ENCODE measurements at regions not wholly inside any gene's neighbourhood (a gene's known extent, or its start where the extent isn't known, plus 50 kb on each side); places are given as distances from the start of the nearest gene placed in this dataset.

DNA sequence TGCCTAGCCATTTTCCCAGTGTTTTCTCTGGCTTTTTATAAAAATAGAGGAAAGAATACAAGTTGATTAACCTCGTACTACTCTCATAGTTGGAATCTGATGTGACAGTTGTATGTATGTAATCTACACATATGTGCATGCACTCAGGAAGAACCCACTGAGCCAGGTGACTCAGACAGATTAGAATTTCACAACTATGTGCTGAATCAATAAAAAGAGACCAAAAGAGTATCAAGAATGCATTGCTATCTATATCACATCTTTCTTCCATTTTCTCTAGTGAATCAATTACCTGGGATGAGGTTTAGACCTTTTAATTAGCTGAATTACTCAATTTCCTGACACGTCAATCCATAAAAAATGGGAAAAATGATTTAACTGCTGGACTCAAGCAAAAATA lies 319.3 kb upstream of the ATP10A start:
- DNase-seq (ENCODE audit: low spot score) = no peak

DNA sequence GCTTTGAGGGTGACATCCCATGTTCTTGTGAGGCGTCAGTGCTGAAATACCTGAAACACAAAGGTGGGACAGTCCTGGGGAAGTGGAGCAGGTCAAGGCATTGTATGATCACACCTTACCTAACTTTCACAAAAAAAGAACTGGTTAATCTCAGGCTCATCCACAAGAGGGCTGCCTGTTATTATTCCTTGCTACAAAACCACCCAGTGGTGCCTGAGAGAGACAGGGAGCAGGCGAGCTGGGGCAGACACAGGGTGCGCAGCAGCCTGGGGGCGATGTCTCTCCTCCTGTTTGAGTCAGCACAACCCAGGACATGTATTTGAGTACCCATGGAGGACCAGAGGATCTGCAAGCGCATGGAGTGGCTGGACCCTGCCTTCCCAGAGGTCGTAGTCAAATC lies 316.8 kb upstream of the ATP10A start:
- no peak for DNase-seq (ENCODE audit: low spot score)

DNA sequence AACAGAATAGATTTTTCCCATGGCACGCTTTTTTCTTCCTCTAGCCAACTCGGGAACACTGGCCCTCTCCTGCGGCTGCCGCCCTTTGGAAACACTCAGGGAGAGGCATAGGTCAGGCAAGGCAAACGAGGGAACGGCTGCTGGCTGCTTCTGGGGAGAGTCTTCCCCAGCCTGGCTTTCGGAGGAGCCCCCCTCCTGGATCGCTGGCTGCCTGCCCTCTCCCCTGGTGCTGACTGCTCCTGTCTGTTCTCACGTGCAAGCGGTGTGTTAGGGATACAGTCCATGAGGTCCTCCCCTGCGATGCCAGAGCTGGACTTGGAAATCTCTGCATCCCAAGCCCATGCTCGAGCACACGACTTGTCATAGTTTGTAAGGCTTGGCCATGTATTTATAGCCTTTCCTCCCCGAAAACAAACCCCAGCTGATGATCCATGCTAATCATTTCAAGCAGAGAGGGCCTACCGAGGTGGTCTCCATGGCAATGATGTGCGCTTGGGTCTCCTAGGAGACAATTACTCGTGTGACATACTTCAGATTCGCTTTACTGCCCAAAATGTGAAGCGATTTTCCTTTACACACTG lies 315.6 kb upstream of the ATP10A start:
- DNase-seq (ENCODE audit: low spot score) = no peak

DNA sequence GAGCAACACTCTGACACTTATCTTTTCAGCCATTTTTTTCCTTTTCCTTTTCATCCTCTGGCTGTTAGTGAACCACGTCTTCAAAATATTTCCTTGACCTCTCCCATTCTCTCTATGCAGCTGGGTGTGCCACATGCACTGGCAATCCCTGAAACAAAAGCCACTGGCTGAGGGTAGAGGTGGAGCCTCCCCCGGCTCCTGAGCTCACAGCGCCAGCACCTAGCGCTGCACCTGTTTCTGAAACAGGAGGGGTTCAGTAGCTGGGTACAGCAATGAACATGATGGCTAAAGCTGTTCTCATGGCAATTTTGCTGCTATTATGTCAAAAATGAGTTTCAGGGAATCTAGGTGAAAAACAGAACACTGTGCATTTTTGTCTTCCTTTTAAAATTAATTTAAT lies 314.7 kb upstream of the ATP10A start:
- no peak for DNase-seq (ENCODE audit: low spot score)

DNA sequence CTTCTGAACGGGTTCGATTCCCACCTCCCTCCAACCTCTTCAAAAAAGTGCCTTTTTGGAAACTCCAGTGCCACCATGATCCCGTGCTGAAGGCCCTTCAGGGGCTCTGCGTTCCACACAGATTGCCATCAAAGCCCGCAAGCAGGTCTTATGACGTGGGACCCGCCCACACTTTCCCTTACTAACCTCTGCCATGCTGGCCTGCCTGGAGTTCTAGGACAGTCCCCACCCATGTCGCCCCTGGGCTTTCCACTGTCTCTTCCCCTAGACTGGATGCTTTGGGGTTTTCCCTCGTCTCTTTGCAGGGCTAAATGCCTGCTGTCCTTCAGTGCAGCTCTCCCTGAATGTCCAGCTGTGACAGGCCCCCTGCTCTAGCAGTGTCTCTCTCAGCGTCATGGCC lies 313.7 kb upstream of the ATP10A start:
- no peak for DNase-seq (ENCODE audit: low spot score)

DNA sequence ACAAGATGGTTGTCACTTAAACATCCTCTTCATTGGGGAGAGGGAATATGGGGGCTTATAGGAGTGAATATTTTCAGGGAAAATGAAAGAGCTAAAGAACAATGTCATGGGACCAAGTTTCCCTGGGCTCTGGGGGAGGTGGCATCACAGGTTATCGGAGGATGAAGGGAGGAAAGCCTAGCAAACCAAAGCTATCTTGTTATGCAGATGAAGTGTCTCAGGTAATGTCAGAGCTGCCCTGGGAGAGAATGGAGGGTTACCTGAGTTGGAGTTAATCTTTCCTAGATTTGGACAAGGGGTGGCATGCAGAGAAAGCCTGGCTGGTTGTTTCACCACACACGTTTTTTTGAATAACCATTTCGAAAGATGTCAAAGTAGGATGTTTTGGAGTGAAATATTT lies 308.1 kb upstream of the ATP10A start:
- no peak for DNase-seq (ENCODE audit: low spot score)

DNA sequence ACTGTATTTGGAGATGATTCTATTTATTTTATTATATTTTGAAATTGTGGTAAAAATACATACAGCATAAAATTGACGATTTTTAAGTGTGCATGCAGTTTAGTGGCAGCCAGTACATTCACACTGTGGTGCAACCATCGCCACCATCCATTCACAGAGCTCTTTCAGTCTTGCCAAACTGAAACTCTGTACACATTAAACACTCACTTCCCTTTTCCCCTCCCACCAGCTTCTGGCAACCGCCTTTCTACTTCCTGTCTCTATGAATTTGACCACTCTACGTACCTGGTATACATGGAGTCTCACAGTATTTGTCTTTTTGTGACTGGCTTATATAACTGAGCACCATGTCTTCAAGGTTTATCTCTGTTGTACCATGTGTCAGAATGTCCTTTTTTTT lies 303.3 kb upstream of the ATP10A start:
- no peak for DNase-seq (ENCODE audit: low spot score)

DNA sequence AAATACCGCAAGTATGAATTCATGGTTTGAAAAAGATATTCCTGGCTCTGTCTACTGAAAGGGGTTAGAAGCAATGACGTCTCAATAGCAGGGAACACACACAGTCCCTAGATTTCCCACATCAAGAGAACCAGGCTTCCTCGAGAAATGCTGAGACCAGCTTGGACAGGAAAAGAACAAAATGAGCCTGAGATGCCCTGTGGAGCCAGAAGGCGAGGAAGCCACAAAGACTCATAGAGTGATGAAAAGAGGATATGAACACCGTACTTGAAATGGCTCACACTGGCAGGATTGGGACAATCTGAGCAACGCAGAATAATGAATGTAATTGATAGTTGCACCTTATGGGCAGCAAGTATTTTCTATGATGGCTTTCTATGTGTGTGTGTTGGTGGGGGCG lies 302.4 kb upstream of the ATP10A start:
- no peak for DNase-seq (ENCODE audit: low spot score)

DNA sequence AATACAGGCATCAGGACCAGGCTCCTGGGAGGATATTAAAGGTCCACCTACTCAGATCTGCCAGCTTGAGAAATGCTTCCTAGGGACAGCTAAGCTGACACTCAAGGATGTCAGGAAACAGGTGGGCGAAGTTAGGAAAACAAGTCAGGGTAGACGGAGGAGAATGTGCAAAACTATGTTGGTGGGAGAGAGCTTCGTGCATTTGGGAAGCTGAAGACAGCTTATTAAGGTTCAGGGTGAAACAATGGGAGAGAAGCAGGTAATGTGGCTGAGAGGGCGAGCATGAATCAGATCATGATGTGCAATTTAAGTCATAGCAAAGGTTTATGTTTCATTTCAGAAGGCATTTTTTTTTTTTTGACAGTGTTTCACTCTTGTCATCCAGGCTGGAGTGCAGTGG lies 297.2 kb upstream of the ATP10A start:
- no peak for DNase-seq (ENCODE audit: low spot score)

DNA sequence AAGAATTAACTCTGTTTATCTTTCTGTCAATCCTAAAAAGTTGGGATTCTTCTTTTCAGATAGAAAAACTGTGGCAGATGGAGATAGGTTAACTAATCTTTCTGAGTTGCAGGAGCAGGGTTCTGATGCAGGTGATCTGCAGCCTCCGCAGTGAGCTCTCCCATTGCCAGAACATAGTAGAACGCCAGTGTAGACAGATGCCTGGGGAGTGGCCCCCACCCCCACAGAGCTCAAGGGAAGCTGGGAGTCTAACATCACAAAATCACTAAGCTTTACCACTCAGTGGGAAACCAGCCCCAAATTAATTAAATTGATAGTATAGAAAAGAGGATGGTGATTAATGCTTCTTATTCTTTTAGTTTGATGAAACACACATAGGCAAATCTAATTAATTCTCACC lies 295.0 kb upstream of the ATP10A start:
- no peak for DNase-seq (ENCODE audit: low spot score)

DNA sequence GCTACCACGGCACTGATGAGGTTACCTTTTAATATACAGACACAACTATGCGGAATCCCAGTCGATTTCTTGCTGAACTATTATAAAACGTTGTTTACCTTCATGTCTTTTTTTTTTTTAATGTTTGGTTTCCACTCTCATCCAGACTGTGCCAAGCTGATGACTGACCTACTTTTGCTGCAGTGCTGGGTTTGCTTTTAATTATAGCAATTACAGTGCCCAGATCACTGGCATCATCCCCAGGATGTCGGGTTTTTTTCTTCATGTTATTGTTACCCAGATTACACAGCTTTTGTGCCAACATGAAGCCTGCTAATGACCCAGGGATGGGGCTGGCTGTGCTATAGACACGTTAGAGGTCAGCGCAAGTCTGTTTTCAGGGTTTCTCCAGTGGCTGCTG lies 294.0 kb upstream of the ATP10A start:
- no peak for DNase-seq (ENCODE audit: low spot score)

DNA sequence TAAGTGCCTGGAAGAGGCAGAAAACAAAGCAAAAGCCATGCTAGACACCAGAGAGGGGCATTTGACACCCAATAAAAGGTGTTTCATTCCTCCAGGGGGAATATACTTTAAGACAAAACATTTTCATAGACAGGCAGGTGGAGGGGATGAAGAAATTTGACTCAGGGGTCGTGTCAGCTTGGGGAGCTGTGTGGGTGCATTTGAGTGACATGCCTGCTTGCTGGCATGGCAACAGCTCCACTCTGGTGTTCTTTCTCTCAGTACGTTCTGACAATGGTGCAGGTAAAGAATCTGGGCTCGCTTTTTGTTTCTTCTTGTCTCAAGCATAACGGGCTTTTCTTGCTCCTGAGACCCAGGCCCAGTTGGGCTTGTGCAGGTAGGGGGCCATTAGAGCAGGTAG lies 292.9 kb upstream of the ATP10A start:
- DNase-seq (ENCODE audit: low spot score) = no peak

DNA sequence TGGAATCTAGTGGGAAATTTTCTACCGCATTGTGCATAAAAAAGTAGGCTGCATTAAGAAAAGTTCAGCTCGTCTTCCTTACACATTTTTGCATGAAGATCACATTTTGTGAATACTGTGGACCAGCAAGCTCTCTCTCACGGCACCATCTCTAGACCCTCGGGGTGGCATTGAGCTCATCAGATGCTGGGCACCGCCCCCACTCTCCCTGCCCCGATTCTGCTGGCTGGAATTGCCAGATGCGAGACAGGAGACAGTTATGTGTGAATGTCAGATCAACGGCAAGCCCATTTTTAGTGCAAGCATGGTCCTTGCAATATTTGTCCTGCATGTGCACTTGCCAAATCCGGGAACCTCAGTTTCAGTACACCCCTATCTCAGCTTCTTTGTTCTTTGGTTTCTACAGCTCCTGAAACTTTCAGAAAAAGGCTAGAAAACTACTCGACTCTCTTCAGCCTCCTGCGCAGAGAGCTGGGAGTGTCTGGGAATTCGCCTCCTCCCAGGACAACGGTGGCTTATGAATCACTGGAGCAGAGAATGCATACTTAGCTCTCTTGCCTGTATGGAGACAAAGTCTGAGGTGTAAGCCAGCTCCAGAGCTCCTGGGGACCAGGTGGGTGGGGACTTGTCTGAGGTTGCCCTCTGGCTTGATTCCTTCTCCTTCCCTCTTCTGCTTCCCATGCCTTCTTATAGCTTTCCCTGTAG lies 285.2 kb upstream of the ATP10A start:
- no peak for DNase-seq (ENCODE audit: low spot score)

DNA sequence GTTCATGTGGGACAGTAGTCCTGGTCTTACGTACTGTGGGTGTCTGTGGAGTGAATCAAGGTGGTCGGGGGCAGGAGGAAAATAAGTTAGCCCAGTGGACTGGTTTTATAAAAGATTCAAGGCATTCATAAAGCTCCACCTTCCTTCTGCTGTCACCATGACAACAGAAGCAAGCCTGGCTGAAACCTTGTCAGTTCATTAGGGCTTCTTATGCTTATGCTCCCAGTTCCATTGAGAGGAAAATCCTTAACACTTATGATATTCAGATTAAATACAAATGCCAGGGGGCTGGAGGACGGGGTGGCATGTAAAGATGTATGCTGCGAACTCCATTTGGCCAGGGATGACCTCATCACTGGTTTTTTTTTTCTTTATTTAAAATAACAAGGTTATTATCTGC lies 283.1 kb upstream of the ATP10A start:
- DNase-seq (ENCODE audit: low spot score) = no peak

DNA sequence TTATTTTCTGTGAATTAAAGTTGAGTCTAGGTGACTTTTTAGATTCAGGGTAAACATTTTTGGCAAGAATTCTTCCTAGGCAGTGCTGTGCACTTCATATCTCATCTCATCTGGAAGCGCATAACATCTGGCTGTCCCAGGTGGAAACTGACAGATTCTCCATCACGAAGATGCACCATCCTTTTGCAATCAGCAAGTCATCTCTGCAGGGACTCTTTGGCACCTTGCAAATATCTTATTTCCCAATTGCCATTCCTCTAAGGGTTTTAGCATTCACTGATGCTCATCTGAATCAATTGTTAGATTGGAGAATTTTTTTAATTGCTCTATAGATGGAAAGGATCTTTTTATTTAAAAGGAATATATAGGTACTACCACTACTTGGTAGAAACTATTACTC lies 282.7 kb upstream of the ATP10A start:
- no peak for DNase-seq (ENCODE audit: low spot score)

DNA sequence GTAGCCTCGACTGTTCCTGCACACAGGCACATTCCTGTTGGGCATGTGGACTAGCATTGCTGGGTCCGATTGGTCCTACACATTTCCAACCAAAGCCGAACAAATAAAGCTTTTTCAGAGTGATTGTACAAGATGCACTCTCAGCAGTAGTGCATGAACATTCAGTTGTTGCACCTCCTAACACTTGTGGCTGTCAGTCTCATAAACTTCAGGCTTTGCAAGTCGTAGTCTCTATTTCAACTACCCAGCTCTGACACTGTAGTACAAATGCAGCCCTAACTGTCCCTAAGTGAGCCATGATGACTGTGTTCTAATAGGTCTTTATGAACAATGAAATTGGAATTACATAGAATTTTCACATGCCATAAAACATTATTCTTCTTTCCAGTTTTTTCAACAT lies 281.7 kb upstream of the ATP10A start:
- DNase-seq (ENCODE audit: low spot score) = no peak

DNA sequence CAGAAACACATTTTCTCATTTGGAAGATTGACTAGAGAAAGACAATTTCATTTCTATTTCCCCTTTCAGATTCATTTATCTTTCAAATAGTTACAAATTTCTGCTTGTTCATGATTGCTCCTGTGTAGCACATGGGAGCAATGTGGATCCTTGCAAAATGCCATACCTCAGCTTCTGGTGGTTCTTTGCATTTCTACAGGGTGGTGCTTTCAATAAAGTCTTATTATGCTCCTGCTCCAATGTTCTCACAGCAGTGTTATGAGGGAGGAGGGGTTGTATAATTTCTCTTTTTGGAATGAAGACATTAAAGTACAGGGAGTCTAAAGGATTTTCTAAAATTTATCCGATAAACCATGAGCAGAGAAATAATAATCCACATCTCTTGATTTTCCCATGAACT lies 280.1 kb upstream of the ATP10A start:
- DNase-seq (ENCODE audit: low spot score) = no peak

DNA sequence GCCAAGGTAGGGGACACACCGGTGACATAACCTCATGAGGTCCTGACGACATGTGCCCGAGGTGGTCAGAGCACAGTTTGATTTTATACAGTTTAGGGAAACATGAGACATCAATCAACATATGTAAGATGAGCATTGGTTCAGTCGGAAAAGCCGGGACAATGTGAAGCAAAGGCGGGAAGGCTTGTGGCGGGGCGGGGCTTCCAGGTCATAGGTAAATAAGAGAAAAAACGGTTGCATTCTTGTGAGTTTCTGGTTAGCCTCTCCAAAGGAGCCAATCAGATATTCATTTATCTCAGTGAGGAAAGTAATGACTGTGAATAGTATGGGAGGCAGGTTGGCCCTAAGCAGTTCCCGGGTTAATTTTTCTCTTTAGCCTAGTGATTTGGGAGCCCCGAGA lies 271.7 kb upstream of the ATP10A start:
- no peak for DNase-seq (ENCODE audit: low spot score)

DNA sequence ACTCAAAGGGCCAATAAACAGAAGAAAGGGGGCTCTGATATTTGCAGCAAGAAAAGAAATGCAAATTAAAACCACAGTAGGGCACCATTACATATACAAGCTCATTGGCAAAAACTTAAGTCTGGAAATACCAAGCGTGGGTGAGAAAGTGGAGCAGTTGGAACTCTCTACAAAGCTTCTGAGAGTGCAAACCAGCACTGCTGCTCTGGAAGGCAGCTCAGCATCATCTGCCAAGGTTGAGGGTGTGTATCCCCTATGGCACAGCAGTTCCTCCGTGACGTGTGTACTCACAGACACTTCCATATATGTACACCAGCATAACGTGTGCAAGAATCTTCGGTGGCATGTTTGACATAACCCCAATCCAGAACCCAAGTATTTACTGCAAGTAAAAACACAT lies 271.0 kb upstream of the ATP10A start:
- no peak for DNase-seq (ENCODE audit: low spot score)

DNA sequence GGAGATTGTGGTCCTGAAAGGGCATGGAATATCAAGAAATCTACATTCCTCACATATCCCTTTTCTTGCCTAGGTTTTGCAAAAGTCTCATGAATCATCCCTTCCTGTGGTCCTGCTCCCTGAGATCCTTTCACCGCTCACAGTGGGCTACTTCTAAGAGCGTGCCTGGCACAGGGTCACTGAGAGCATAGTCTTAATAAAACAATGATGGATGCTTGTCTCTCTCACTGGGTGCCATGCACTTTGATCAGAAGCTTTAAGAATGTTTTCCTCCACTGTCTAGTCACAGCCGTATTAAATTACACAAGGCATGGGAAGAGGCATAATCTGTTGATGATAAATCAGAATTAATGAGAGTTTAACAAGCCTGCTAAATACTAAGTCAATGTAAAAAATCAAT lies 269.7 kb upstream of the ATP10A start:
- no peak for DNase-seq (ENCODE audit: low spot score)

DNA sequence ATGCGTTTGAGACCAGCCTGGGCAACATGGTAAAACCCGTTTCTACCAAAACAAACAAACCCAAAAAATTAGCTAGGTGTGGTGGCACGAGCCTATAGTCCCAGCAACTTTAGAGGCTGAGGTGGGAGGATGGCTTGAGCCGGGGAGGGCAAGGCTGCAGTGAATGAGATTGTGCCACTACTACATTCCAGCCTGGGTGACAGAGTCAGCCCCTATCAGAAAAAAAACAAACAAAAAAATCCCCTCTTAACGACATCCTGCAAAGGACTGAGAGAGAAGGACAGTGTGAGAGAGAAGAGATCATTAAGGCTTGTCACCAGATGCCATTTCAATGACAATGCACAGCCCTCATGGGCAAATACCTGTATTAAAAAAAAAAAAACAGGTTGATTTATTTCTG lies 266.7 kb upstream of the ATP10A start:
- no peak for DNase-seq (ENCODE audit: low spot score)

DNA sequence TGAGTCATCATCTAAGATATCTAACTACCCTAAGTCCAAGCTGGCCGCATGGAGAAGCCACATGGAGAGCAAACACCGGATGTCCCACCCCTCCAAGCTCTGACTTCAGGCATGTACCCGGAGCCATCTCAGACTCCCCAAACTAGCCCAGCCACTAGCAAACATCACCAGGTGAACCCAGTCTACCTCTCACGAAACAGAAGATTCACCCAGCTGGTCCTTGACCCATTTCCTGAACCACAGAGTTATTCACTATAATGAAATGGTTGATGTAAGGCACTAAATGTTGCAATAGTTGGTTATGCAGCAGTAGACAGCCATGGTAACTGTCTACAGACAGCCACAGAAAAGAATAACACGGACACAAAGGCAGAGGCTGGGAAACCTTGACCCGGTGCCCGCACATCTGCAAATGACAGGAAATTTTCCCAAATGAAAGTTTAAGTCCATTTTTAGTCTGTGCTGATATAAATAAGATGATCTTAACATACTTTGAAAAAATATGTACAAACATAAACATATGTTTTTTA lies 265.5 kb upstream of the ATP10A start:
- DNase-seq (ENCODE audit: low spot score) = no peak

DNA sequence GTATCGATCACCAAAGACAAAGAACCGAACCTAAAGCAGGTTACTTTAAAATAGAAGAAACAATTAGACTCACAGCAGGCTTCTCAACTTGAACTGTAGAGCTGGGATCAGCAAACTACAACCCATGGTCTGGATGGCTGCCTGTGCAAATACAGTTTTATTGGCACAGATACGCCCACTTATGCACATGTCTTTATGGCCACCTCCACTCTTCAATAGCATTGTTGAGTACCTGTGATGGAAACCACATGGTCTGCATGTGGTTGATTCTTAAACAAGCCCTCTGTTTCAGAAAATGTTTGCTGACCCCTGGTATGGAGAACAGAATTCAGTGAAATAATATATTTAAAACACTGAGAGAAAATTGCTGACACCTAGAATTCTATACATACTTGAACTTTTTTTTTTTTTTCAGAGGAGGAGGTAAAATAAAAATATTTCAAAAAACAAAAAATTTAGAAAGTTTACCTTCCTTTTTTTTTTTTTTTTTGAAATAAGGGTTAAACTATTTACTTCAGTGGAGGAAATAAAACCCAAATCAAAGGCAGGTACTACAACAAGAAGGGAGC lies 263.8 kb upstream of the ATP10A start:
- no peak for DNase-seq (ENCODE audit: low spot score)

DNA sequence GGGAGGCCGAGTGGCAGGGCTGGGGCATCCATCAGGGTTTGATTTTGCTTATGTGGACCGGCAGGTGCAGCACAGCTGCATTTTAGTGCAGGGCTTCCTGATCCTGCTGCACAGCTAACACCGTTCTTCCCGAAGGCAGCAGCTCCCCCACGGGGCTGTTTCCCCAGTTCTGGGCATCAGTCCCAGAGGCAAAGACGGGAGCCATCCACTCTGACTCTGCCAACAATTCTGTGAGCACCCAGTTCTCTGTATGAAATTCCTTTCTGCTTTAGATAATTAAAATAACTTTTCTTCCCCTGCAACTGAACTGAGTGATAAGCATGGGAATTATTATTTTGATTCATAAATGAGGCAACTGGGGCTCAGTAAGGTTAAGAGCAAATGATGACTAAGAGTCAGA lies 262.9 kb upstream of the ATP10A start:
- no peak for DNase-seq (ENCODE audit: low spot score)

Data from CD4-positive, alpha-beta T cell treated with Interleukin-6 at 100 ng/mL for 8 hours (primary cell).